ENCODE measurements at regions not wholly inside any gene's neighbourhood (a gene's known extent, or its start where the extent isn't known, plus 50 kb on each side); places are given as distances from the start of the nearest gene placed in this dataset.

GRCh38 chr14:22509036-22509709, 79.9 kb downstream of the DAD1 start:
- H3K9me1 ChIP-seq (ENCODE audit: insufficient read depth, low read length): no peaks in the 10 kb centered on the region
- WGBS, 2 experiments (ENCODE audit: extremely low coverage in 2 of 2, insufficient read length in 1 of 2): no CpG with 5 or more reads among the region's 7 CpGs
- no peak overlapping the region for H2BK20ac ChIP-seq (ENCODE audit: low read depth, low read length)
- H3K9ac ChIP-seq (ENCODE audit: low read depth, low read length): no peak overlapping the region
- no peaks in the 10 kb centered on the region for H3K36me3 ChIP-seq (ENCODE audit: control insufficient read depth, insufficient read depth, low read length)
- H3K4me3 ChIP-seq (ENCODE audit: insufficient read depth, low read depth, low read length): no peak overlapping the region
- in situ Hi-C loops (cut with MboI; ENCODE audit: low sequenced_read_pairs): no loop called here
- H3K4ac ChIP-seq (ENCODE audit: low read depth, low read length): no peak overlapping the region
- no peak overlapping the region for H2BK5ac ChIP-seq (ENCODE audit: low read depth, low read length, poor library complexity, severe bottlenecking)
- H3K79me1 ChIP-seq (ENCODE audit: low read depth in 1 of 2, low read length in 2 of 2): no peaks in the 10 kb centered on the region
- no peak overlapping the region for H4K5ac ChIP-seq (ENCODE audit: low read depth, low read length)
- no peak overlapping the region for H3K56ac ChIP-seq (ENCODE audit: extremely low read depth, insufficient read depth, low read length)
- ATAC-seq (ENCODE audit: low read depth) (no peak), DNase-seq (no peak)
- ChIA-PET POLR2A (ENCODE audit: unreplicated experiment) (no interaction called here), CTCF (interaction anchor here (1.6 kb wide), 1 partner anchor 11 kb away, joined by 4 read pairs; no protein-coding TSS in a partner anchor)
- H3K27ac ChIP-seq (ENCODE audit: insufficient read depth, low read length): no peak overlapping the region
- no peak overlapping the region for H3K14ac ChIP-seq (replicated peaks; ENCODE audit: low read depth, low read length)
- no peak overlapping the region for H3K4me2 ChIP-seq (ENCODE audit: low read depth, low read length)
- H4K91ac ChIP-seq (ENCODE audit: insufficient read depth, low read depth, low read length): no peak overlapping the region
- TF ChIP-seq SMC3 (IDR thresholded peaks at IDR 0.05; ENCODE audit: low read depth, low read length): no peak
- no peak for TF ChIP-seq MXI1 (IDR thresholded peaks at IDR 0.05; ENCODE audit: borderline replicate concordance, low read depth, low read length)
- TF ChIP-seq ELK1 (IDR thresholded peaks at IDR 0.05; ENCODE audit: borderline replicate concordance, low read depth, low read length): no peak
- TF ChIP-seq RFX5 (IDR thresholded peaks at IDR 0.05; ENCODE audit: low read depth, low read length): no peak
- TF ChIP-seq CTCF (conservative IDR thresholded peaks at IDR 0.05; ENCODE audit: low read depth, low read length): no peak
- no peak for TF ChIP-seq CHD1 (IDR thresholded peaks at IDR 0.05; ENCODE audit: low read depth, low read length)
- TF ChIP-seq CEBPB (IDR thresholded peaks at IDR 0.05; ENCODE audit: low read depth, low read length): no peak
- TF ChIP-seq FOS (IDR thresholded peaks at IDR 0.05; ENCODE audit: low read depth, low read length): no peak
- TF ChIP-seq RAD21 (IDR thresholded peaks at IDR 0.05; ENCODE audit: low read length): no peak
- no peak for TF ChIP-seq POLR2A (IDR thresholded peaks at IDR 0.05; ENCODE audit: low read depth, low read length)
- no peak for TF ChIP-seq MAZ (IDR thresholded peaks at IDR 0.05; ENCODE audit: borderline replicate concordance, low read depth, low read length)
- no peak for TF ChIP-seq BHLHE40 (IDR thresholded peaks at IDR 0.05; ENCODE audit: low read depth, low read length)
- no peak for TF ChIP-seq MAFK (IDR thresholded peaks at IDR 0.05; ENCODE audit: low read depth, low read length)
- no peak for TF ChIP-seq NFE2L2 (IDR thresholded peaks at IDR 0.05; ENCODE audit: low read depth, low read length)
- TF ChIP-seq RCOR1 (IDR thresholded peaks at IDR 0.05; ENCODE audit: insufficient replicate concordance, low read length): no peak
- TF ChIP-seq USF2 (IDR thresholded peaks at IDR 0.05; ENCODE audit: low read depth, low read length): no peak
- no peak overlapping the region for H3K18ac ChIP-seq (ENCODE audit: low read depth, low read length)
- no peak overlapping the region for H3K23ac ChIP-seq (ENCODE audit: low read depth, low read length)
- no peak overlapping the region for H4K8ac ChIP-seq (ENCODE audit: low read depth in 2 of 2, low read length in 2 of 2)
- no peaks in the 10 kb centered on the region for H4K20me1 ChIP-seq (ENCODE audit: insufficient read depth, low read length)
- no peak overlapping the region for H2AK9ac ChIP-seq (replicated peaks; ENCODE audit: low read depth, low read length, poor library complexity)
- H3K27me3 ChIP-seq (ENCODE audit: control insufficient read depth, insufficient read depth, low read length): peaks cover 7% of the 10 kb centered on the region
- intact Hi-C loops (cut with micrococcal nuclease): no loop called here
- H3K9me3 ChIP-seq (ENCODE audit: control insufficient read depth, insufficient read depth, low read length): no peaks in the 10 kb centered on the region
- BruUV-seq (replicated peaks): no TSS peak
- H2BK120ac ChIP-seq (ENCODE audit: low read depth, low read length): no peak overlapping the region
- dilution Hi-C loops (cut with HindIII; ENCODE audit: low sequenced_read_pairs, unreplicated experiment): no loop called here
- no peak overlapping the region for H2AFZ ChIP-seq (replicated peaks; ENCODE audit: low read length, poor library complexity)
- no peak overlapping the region for H2AK5ac ChIP-seq (ENCODE audit: low read depth, low read length)
- peaks cover 4% of the 10 kb centered on the region for H3K4me1 ChIP-seq (ENCODE audit: control insufficient read depth, insufficient read depth, low read length)
- no peak overlapping the region for H2BK15ac ChIP-seq (ENCODE audit: low read depth, low read length)

Data from IMR-90 (cell line).